SK-N-SH (cell line): ENCODE measurements at regions not wholly inside any gene's neighbourhood (a gene's known extent, or its start where the extent isn't known, plus 50 kb on each side); places are given as distances from the start of the nearest gene placed in this dataset.
A peak's percentile ranks its signal among the peaks of the same experiment; 100 is the strongest.

Experiments used
- CTCF ChIA-PET: fragments of 300-600, 350-600 bp; formaldehyde crosslinking; extraction: SDS; loops from one replicate; lab custom pipeline; 2021; lab: Yijun Ruan, JAX
- POLR2A ChIA-PET: fragments of 350-600 bp; sonication (Branson Sonifier 250); formaldehyde crosslinking; extraction: SDS; loops from one replicate; lab custom pipeline; 2020; ENCODE audit warnings: antibody characterized with exemption, inconsistent platforms; lab: Yijun Ruan, JAX
- DNase-seq: peaks from one replicate; pipeline ENCODE4 v3.0.0; 2012
- H2AFZ ChIP-seq: fragments of 200-600 bp; sonication (generic); 2 replicates; pipeline ENCODE4 v1.8.1; 2016; ENCODE audit warnings: antibody characterized with exemption, mild to moderate bottlenecking, low read depth
- H3F3A ChIP-seq: fragments of 200-600 bp; sonication (generic); replicated peaks from 2 replicates; pipeline ENCODE3; 2016; ENCODE audit warnings: antibody characterized with exemption, mild to moderate bottlenecking; ENCODE audit not compliant: insufficient read depth
- H3K27ac ChIP-seq, 2 experiments: fragments of 200-500 bp in 1 of 2; fragments of 200-600 bp in 1 of 2; sonication (Bioruptor generic) in 1 of 2; sonication (generic), shearing (Covaris generic) in 1 of 2; 2 replicates each; pipeline versions ENCODE4 v1.5.1 to v1.6.1; 2014 to 2016; ENCODE audit warnings: low read depth in 2 of 2, inconsistent platforms in 1 of 2, low read length in 1 of 2, mild to moderate bottlenecking in 1 of 2, mixed read lengths in 1 of 2
- H3K27me3 ChIP-seq: fragments of 200-600 bp; sonication (generic), shearing (Covaris generic); 2 replicates; pipeline ENCODE4 v1.6.1; 2016; ENCODE audit warnings: mixed run types; ENCODE audit not compliant: insufficient read depth
- H3K36me3 ChIP-seq, 2 experiments: fragments of 200-500 bp in 1 of 2; fragments of 200-600 bp in 1 of 2; sonication (Bioruptor generic) in 1 of 2; sonication (generic) in 1 of 2; replicated peaks in 1 of 2; 2 replicates each; pipeline versions ENCODE3 to v1.5.1; 2014 to 2016; ENCODE audit warnings: low read length in 1 of 2, mild to moderate bottlenecking in 1 of 2; ENCODE audit not compliant: insufficient read depth in 2 of 2, control insufficient read depth in 1 of 2
- H3K4me1 ChIP-seq, 2 experiments: fragments of 200-500 bp in 1 of 2; fragments of 200-600 bp in 1 of 2; sonication (Bioruptor generic) in 1 of 2; sonication (generic), shearing (Covaris generic) in 1 of 2; 2 replicates each; pipeline versions ENCODE4 v1.5.1 to v1.6.1; 2014 to 2016; ENCODE audit warnings: low read depth in 1 of 2, low read length in 1 of 2, mixed run types in 1 of 2; ENCODE audit not compliant: insufficient read depth in 2 of 2, control insufficient read depth in 1 of 2
- H3K4me2 ChIP-seq: fragments of 200-600 bp; sonication (generic), shearing (Covaris generic); 2 replicates; pipeline ENCODE4 v1.6.1; 2017; ENCODE audit warnings: mixed run types
- H3K4me3 ChIP-seq, 2 experiments: fragments of 200-500 bp in 1 of 2; fragments of 200-600 bp in 1 of 2; sonication (Bioruptor generic) in 1 of 2; sonication (generic), shearing (Covaris generic) in 1 of 2; 2 replicates each; pipeline versions ENCODE4 v1.5.1 to v1.8.1; 2014 to 2016; ENCODE audit warnings: low read depth in 2 of 2, inconsistent platforms in 1 of 2, low read length in 1 of 2, mild to moderate bottlenecking in 1 of 2, mixed read lengths in 1 of 2, moderate library complexity in 1 of 2
- H3K79me2 ChIP-seq: fragments of 200-600 bp; sonication (generic); 2 replicates; pipeline ENCODE4 v1.8.1; 2017; ENCODE audit warnings: mild to moderate bottlenecking; ENCODE audit not compliant: insufficient read depth
- H3K9ac ChIP-seq: fragments of 200-600 bp; sonication (generic); 2 replicates; pipeline ENCODE4 v1.6.1; 2017; ENCODE audit warnings: mixed run types
- H3K9me2 ChIP-seq: fragments of 200-600 bp; sonication (generic); 2 replicates; pipeline ENCODE4 v1.6.1; 2017; ENCODE audit warnings: mixed run types
- H3K9me3 ChIP-seq: fragments of 200-600 bp; sonication (generic); 2 replicates; pipeline ENCODE4 v1.6.1; 2017; ENCODE audit warnings: mixed run types, mild to moderate bottlenecking, moderate library complexity
- H4K20me1 ChIP-seq: fragments of 200-600 bp; sonication (generic); 2 replicates; pipeline ENCODE4 v1.6.1; 2017; ENCODE audit warnings: mild to moderate bottlenecking, mixed run types; ENCODE audit not compliant: insufficient read depth
- FOSL2 ChIP-seq: IDR thresholded peaks from 2 replicates; pipeline ENCODE4 v1.4.0; 2012; ENCODE audit warnings: low read depth, mild to moderate bottlenecking, moderate library complexity, borderline replicate concordance
- FOXJ3 ChIP-seq: sonication (generic); formaldehyde crosslinking; IDR thresholded peaks from 2 replicates; pipeline ENCODE4 v1.5.1; 2020; ENCODE audit warnings: mild to moderate bottlenecking, missing genetic modification reagents
- FOXM1 ChIP-seq: IDR thresholded peaks from 2 replicates; pipeline ENCODE4 v1.4.0; 2012; ENCODE audit warnings: low read depth, mild to moderate bottlenecking
- GATA2 ChIP-seq: sonication (generic); formaldehyde crosslinking; IDR thresholded peaks from 2 replicates; pipeline ENCODE4 v1.5.0; 2020; ENCODE audit warnings: mild to moderate bottlenecking, missing genetic modification reagents
- JUND ChIP-seq: IDR thresholded peaks from 2 replicates; pipeline ENCODE4 v1.4.0; 2012
- MAX ChIP-seq: IDR thresholded peaks from 2 replicates; pipeline ENCODE4 v1.4.0; 2012; ENCODE audit warnings: low read depth
- MXI1 ChIP-seq: IDR thresholded peaks from 2 replicates; pipeline ENCODE4 v1.6.1; 2012; ENCODE audit warnings: mild to moderate bottlenecking, low read depth, low read length, improper control_type of control experiment
- NFIC ChIP-seq: IDR thresholded peaks from 2 replicates; pipeline ENCODE4 v1.4.0; 2012; ENCODE audit warnings: borderline replicate concordance
- NRF1 ChIP-seq: IDR thresholded peaks from 2 replicates; pipeline ENCODE4 v1.6.1; 2012; ENCODE audit warnings: low read depth, mild to moderate bottlenecking, low read length
- RFX5 ChIP-seq: IDR thresholded peaks from 2 replicates; pipeline ENCODE4 v1.6.1; 2012; ENCODE audit warnings: mild to moderate bottlenecking, improper control_type of control experiment, low read length
- SIN3A ChIP-seq: IDR thresholded peaks from 2 replicates; pipeline ENCODE4 v1.6.1; 2012; ENCODE audit warnings: low read depth, mild to moderate bottlenecking, low read length, moderate library complexity, borderline replicate concordance
- TCF12 ChIP-seq: IDR thresholded peaks from 2 replicates; pipeline ENCODE4 v1.4.0; 2012
- USF1 ChIP-seq: IDR thresholded peaks from 2 replicates; pipeline ENCODE4 v1.4.0; 2012; ENCODE audit warnings: low read depth, borderline replicate concordance
- WGBS: methylation state at CpG from one replicate; pipeline ENCODE4 v1.1.6; 2017; ENCODE audit warnings: low lambda C conversion rate; 5-methylcytosine and 5-hydroxymethylcytosine counted together

- Histone ChIP-seq H3F3A (peaks cover 8% of the 10 kb centered on the region), H3K4me2 (peak overlapping the region; percentile 41), H3K9me3 (no peaks in the 10 kb centered on the region), H3K79me2 (no peaks in the 10 kb centered on the region), H3K9me2 (no peaks in the 10 kb centered on the region), H3K36me3 (no peaks in the 10 kb centered on the region), H3K9ac (no peak overlapping the region), H3K4me3 (no peak overlapping the region), H3K27ac (no peak overlapping the region), H3K4me1 (peaks cover 0 to 12% of the 10 kb centered on the region in 2 experiments; a peak in 2 of 4 replicates), H2AFZ (no peak overlapping the region), H3K27me3 (no peaks in the 10 kb centered on the region; the same call in 1 of the 2 replicates), H4K20me1 (no peaks in the 10 kb centered on the region)
- no peak for DNase-seq
- ChIA-PET CTCF (interaction anchor here (1.1 kb wide), 1 partner anchor 12 kb away, joined by 4 read pairs; no protein-coding TSS in a partner anchor), POLR2A (no interaction called here)
- WGBS: 11% methylated on average over 2 of the region's 2 CpGs
- TF ChIP-seq NFIC: peak; percentile 50; the same call in 1 of the 2 replicates
- TF ChIP-seq TCF12: peak; percentile 7; the same call in 1 of the 2 replicates
- no peak for TF ChIP-seq FOXJ3 (CRISPR knock-in tag)
- TF ChIP-seq MAX: no peak
- peak; percentile 49 for TF ChIP-seq FOSL2
- TF ChIP-seq GATA2 (CRISPR knock-in tag): no peak
- TF ChIP-seq JUND: peak; percentile 31; the same call in 1 of the 2 replicates
- TF ChIP-seq NRF1: no peak
Measured at GRCh38 chr9:21684831-21685362, 117.5 kb upstream of the MTAP start.

- no peak overlapping the region for H3K9ac ChIP-seq
- POLR2A ChIA-PET: no interaction called here
- no peak for TF ChIP-seq FOXM1
- no peak for TF ChIP-seq FOXJ3 (CRISPR knock-in tag)
- no peak for TF ChIP-seq SIN3A
- TF ChIP-seq FOSL2: no peak
- TF ChIP-seq MXI1: no peak
- TF ChIP-seq USF1: no peak
- TF ChIP-seq RFX5: no peak
- H4K20me1 ChIP-seq: no peaks in the 10 kb centered on the region
- no peaks in the 10 kb centered on the region for H3K36me3 ChIP-seq
- H3K27me3 ChIP-seq: no peaks in the 10 kb centered on the region; the same call in 1 of the 2 replicates
- H3K4me1 ChIP-seq: peaks cover 0 to 12% of the 10 kb centered on the region in 2 experiments; a peak in 2 of 4 replicates
- H3F3A ChIP-seq: peaks cover 8% of the 10 kb centered on the region
- 36% methylated on average over 6 of the region's 6 CpGs for WGBS
- no peaks in the 10 kb centered on the region for H3K9me2 ChIP-seq
- no peaks in the 10 kb centered on the region for H3K9me3 ChIP-seq
- no peak overlapping the region for H2AFZ ChIP-seq
- H3K27ac ChIP-seq: no peak overlapping the region
- CTCF ChIA-PET: no interaction called here
- DNase-seq: no peak
- H3K79me2 ChIP-seq: no peaks in the 10 kb centered on the region
- H3K4me2 ChIP-seq: peak overlapping the region; percentile 41; the same call in 1 of the 2 replicates
- no peak overlapping the region for H3K4me3 ChIP-seq
Measured at GRCh38 chr9:21685502-21685901, 116.9 kb upstream of the MTAP start.
